Transverse colon (tissue), 4 donors: ENCODE measurements at regions not wholly inside any gene's neighbourhood (a gene's known extent, or its start where the extent isn't known, plus 50 kb on each side); places are given as distances from the start of the nearest gene placed in this dataset.

Source experiments
- DNase-seq: peaks from one replicate; pipeline ENCODE4 v3.0.0-alpha.2; 2019
- H3K27ac ChIP-seq, 4 donors: fragments of 200-600 bp; sonication (generic); 2 replicates each; pipeline ENCODE4 v1.5.1; 2016 to 2018; ENCODE audit warnings: inconsistent platforms in 4 of 4
- H3K27me3 ChIP-seq: fragments of 200-600 bp; sonication (generic); 2 replicates; pipeline ENCODE4 v1.5.1; 2017; ENCODE audit warnings: inconsistent platforms
- H3K36me3 ChIP-seq, 4 donors: fragments of 200-600 bp; sonication (generic); 2 replicates each; pipeline ENCODE4 v1.5.1; 2017 to 2019; ENCODE audit warnings: inconsistent platforms in 4 of 4
- H3K4me1 ChIP-seq, 4 donors: fragments of 200-600 bp; sonication (generic); 2 replicates each; pipeline ENCODE4 v1.5.1; 2017 to 2020; ENCODE audit warnings: inconsistent platforms in 4 of 4
- H3K4me3 ChIP-seq, 4 donors: fragments of 200-600 bp; sonication (generic); 1 replicate in 1 of 4; 2 replicates in 3 of 4; pipeline versions ENCODE4 v1.5.1 to v1.6.1; 2017 to 2019; ENCODE audit warnings: inconsistent platforms in 4 of 4
- H3K9me3 ChIP-seq, 2 donors: fragments of 200-600 bp; sonication (generic); 2 replicates each; pipeline ENCODE4 v1.5.1; 2017 to 2019; ENCODE audit warnings: inconsistent platforms in 2 of 2
- CTCF ChIP-seq, 5 experiments: fragments of 200-600 bp in 3 of 5; fragments of 450-650 bp in 2 of 5; sonication (generic) in 3 of 5; IDR thresholded peaks; 1 replicate in 2 of 5; 2 replicates in 3 of 5; pipeline ENCODE4 v1.5.1; 2016 to 2017; ENCODE audit warnings: antibody characterized with exemption in 5 of 5, inconsistent platforms in 3 of 5, mild to moderate bottlenecking in 2 of 5, moderate library complexity in 1 of 5
- EP300 ChIP-seq: sonication (generic); formaldehyde crosslinking; IDR thresholded peaks from one replicate; pipeline ENCODE4 v1.6.1; 2017; ENCODE audit warnings: antibody characterized with exemption, low read depth
- POLR2A ChIP-seq: fragments of 450-650 bp; IDR thresholded peaks from one replicate; pipeline ENCODE4 v1.6.1; 2016; ENCODE audit warnings: antibody characterized with exemption, mild to moderate bottlenecking, moderate library complexity
- POLR2AphosphoS5 ChIP-seq, 3 donors: sonication (generic); formaldehyde crosslinking; IDR thresholded peaks; one replicate each; pipeline ENCODE4 v1.6.1; 2016; ENCODE audit warnings: antibody characterized with exemption in 3 of 3
- WGBS, 2 donors: methylation state at CpG; one replicate each; pipeline ENCODE4 v1.1.5; 2018; ENCODE audit warnings: low coverage in 1 of 2; 5-methylcytosine and 5-hydroxymethylcytosine counted together
- in situ Hi-C, 4 donors: fragments of 200-750 bp; cut with MboI; loops; one replicate each; pipeline versions ENCODE4 v1.15.0 to v1.15.1; 2017; ENCODE audit warnings: low sequenced_read_pairs in 3 of 4, low pct_ligation_motif_present in 1 of 4, low pct_unique_long_range_greater_than_20kb in 1 of 4
- intact Hi-C: fragments of 100-400 bp; cut with DNase I; formaldehyde crosslinking; loops from one replicate; pipeline ENCODE4 v1.15.1; 2023; ENCODE audit warnings: low total_unique reads

- H3K27me3 ChIP-seq, result no peaks in the 10 kb centered on the region
- WGBS, 2 donors, result 78 to 86% methylated on average over 2 of the region's 2 CpGs
- TF ChIP-seq CTCF (IDR thresholded peaks at IDR 0.05) (no peak), EP300 (no peak), POLR2A (no peak), POLR2AphosphoS5 (IDR thresholded peaks at IDR 0.05) (no peak)
- H3K36me3 ChIP-seq, result no peaks in the 10 kb centered on the region
- H3K9me3 ChIP-seq, result no peaks in the 10 kb centered on the region
- no peak for DNase-seq
- H3K4me3 ChIP-seq, result no peak overlapping the region
- H3K4me1 ChIP-seq, result no peaks in the 10 kb centered on the region
- intact Hi-C loops (no loop called here), in situ Hi-C loops (no loop called here)
- H3K27ac ChIP-seq, result no peak overlapping the region
Observed at GRCh38 chr7:14999331-14999730, 96.8 kb upstream of the DGKB start.

GRCh38 chr7:14995774-14996173 lies 93.2 kb upstream of the DGKB start:
- no peak for DNase-seq

GRCh38 chr7:14988941-14989340 lies 86.4 kb upstream of the DGKB start:
- Histone ChIP-seq H3K4me3 (no peak overlapping the region), H3K36me3 (no peaks in the 10 kb centered on the region), H3K4me1 (no peaks in the 10 kb centered on the region), H3K27me3 (no peaks in the 10 kb centered on the region), H3K9me3 (no peaks in the 10 kb centered on the region), H3K27ac (no peak overlapping the region)
- in situ Hi-C loops, result no loop called here
- WGBS, 2 donors, result 80 to 89% methylated on average over 1 to 2 of the region's 2 CpGs
- TF ChIP-seq EP300 (no peak), CTCF (IDR thresholded peaks at IDR 0.05) (no peak), POLR2AphosphoS5 (IDR thresholded peaks at IDR 0.05) (no peak), POLR2A (no peak)
- intact Hi-C loops, result no loop called here
- DNase-seq, result no peak

More at GRCh38 chr7:14995774-14996173, 93.2 kb upstream of the DGKB start:
- H3K27me3 ChIP-seq, result no peaks in the 10 kb centered on the region
- no peak overlapping the region for H3K27ac ChIP-seq
- no peaks in the 10 kb centered on the region for H3K4me1 ChIP-seq
- H3K9me3 ChIP-seq, result no peaks in the 10 kb centered on the region
- no peaks in the 10 kb centered on the region for H3K36me3 ChIP-seq
- intact Hi-C loops (no loop called here), in situ Hi-C loops (no loop called here)
- no peak for TF ChIP-seq POLR2A
- no peak for TF ChIP-seq EP300
- no peak for TF ChIP-seq POLR2AphosphoS5 (IDR thresholded peaks at IDR 0.05)
- TF ChIP-seq CTCF (IDR thresholded peaks at IDR 0.05), result no peak
- H3K4me3 ChIP-seq, result no peak overlapping the region
- 60 to 78% methylated on average over 2 of the region's 2 CpGs for WGBS, 2 donors

GRCh38 chr7:14978687-14979086 lies 76.1 kb upstream of the DGKB start:
- Histone ChIP-seq H3K9me3 (no peaks in the 10 kb centered on the region), H3K36me3 (no peaks in the 10 kb centered on the region), H3K4me1 (no peaks in the 10 kb centered on the region), H3K27ac (no peak overlapping the region), H3K27me3 (no peaks in the 10 kb centered on the region), H3K4me3 (no peak overlapping the region)
- in situ Hi-C loops, result no loop called here
- no peak for TF ChIP-seq POLR2AphosphoS5 (IDR thresholded peaks at IDR 0.05)
- TF ChIP-seq EP300, result no peak
- TF ChIP-seq POLR2A, result no peak
- TF ChIP-seq CTCF (IDR thresholded peaks at IDR 0.05), result no peak
- 68 to 96% methylated on average over 3 of the region's 3 CpGs for WGBS, 2 donors
- no peak for DNase-seq
- intact Hi-C loops, result no loop called here
